Uterus (tissue), 2 donors: ENCODE measurements at regions not wholly inside any gene's neighbourhood (a gene's known extent, or its start where the extent isn't known, plus 50 kb on each side); places are given as distances from the start of the nearest gene placed in this dataset.

Source experiments
- POLR2A ChIP-seq, 2 donors: fragments of 450-650 bp; IDR thresholded peaks; one replicate each; pipeline ENCODE4 v1.6.1; 2016; ENCODE audit warnings: antibody characterized with exemption in 2 of 2, mild to moderate bottlenecking in 1 of 2, moderate library complexity in 1 of 2
- TF ChIP-seq, protein P1 (sequence below), 4 experiments: fragments of 200-600 bp in 2 of 4; fragments of 450-650 bp in 2 of 4; sonication (generic) in 2 of 4; IDR thresholded peaks; one replicate each; pipeline ENCODE4 v1.5.1; 2016 to 2019; ENCODE audit warnings: antibody characterized with exemption in 4 of 4, mild to moderate bottlenecking in 2 of 4, moderate library complexity in 1 of 4

DNA sequence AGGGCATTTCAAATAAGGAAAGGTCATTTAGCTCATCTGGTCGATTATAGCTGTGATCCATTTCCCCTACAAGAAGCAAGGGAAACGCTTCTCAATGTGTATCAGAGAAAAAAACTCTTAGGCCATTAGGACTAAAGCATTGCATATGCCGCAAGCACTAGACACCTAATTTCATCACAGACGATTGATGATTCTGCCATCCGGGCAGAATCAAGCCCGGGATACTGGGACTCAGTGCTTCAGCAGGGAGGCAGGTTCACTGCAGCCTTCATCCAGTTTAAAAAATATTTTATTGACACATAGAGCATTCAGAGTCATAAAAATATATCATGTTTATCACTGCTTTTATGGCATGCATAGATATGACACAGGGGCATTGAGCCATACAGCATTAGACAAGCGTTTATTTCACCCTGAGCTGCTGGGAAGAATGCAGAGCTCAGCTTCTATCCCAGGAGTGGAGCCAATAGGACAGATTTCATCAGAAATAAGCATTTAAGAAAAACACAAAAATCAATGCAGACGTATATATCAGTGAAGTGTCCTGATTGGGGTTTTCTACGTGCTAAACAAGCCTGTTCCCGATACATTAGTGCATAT is 806.9 kb downstream of the GALC start:
- TF ChIP-seq, protein P1, sequence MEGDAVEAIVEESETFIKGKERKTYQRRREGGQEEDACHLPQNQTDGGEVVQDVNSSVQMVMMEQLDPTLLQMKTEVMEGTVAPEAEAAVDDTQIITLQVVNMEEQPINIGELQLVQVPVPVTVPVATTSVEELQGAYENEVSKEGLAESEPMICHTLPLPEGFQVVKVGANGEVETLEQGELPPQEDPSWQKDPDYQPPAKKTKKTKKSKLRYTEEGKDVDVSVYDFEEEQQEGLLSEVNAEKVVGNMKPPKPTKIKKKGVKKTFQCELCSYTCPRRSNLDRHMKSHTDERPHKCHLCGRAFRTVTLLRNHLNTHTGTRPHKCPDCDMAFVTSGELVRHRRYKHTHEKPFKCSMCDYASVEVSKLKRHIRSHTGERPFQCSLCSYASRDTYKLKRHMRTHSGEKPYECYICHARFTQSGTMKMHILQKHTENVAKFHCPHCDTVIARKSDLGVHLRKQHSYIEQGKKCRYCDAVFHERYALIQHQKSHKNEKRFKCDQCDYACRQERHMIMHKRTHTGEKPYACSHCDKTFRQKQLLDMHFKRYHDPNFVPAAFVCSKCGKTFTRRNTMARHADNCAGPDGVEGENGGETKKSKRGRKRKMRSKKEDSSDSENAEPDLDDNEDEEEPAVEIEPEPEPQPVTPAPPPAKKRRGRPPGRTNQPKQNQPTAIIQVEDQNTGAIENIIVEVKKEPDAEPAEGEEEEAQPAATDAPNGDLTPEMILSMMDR (IDR thresholded peaks at IDR 0.05), result no peak
- TF ChIP-seq POLR2A (IDR thresholded peaks at IDR 0.05), result no peak
